ENCODE measurements at regions not wholly inside any gene's neighbourhood (a gene's known extent, or its start where the extent isn't known, plus 50 kb on each side); places are given as distances from the start of the nearest gene placed in this dataset.
"Not testable (repeated sequence)": the region's sequence is repeated elsewhere in the genome, so short reads cannot be mapped to it uniquely, and the experiment has no call there.

DNA sequence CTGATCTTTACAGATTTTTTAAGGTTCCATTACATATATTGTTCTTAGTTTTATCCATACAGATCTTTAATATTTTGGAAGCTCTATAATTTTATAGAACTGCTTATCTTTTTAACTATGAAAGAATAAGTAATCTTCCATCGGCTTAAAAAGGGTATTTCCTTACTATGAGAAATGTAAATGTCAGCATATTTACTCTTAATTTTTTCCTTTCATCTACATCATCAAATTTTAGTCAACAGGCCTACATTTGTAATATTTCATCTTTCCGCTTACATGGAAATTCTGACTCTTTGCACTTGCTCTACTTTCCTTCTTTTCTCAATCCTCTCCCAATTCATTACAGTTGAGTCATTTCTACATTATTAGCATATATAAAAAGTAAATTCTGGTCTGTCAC, 111.3 kb upstream of the GOLGA6L6 start:
- no peaks in the 10 kb centered on the region for H3K79me2 ChIP-seq (ENCODE audit: insufficient read depth, low read length)
- TF ChIP-seq, protein P1, sequence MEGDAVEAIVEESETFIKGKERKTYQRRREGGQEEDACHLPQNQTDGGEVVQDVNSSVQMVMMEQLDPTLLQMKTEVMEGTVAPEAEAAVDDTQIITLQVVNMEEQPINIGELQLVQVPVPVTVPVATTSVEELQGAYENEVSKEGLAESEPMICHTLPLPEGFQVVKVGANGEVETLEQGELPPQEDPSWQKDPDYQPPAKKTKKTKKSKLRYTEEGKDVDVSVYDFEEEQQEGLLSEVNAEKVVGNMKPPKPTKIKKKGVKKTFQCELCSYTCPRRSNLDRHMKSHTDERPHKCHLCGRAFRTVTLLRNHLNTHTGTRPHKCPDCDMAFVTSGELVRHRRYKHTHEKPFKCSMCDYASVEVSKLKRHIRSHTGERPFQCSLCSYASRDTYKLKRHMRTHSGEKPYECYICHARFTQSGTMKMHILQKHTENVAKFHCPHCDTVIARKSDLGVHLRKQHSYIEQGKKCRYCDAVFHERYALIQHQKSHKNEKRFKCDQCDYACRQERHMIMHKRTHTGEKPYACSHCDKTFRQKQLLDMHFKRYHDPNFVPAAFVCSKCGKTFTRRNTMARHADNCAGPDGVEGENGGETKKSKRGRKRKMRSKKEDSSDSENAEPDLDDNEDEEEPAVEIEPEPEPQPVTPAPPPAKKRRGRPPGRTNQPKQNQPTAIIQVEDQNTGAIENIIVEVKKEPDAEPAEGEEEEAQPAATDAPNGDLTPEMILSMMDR (IDR thresholded peaks at IDR 0.05): no peak
- no peak overlapping the region for H2AFZ ChIP-seq (ENCODE audit: insufficient read depth, low read depth, low read length, poor library complexity, severe bottlenecking)
- intact Hi-C loops (cut with micrococcal nuclease): no loop called here
- DNase-seq: no peak
- Mint-ChIP-seq H3K36me3 (no peaks in the 10 kb centered on the region), H3K4me1 (peaks cover 4% of the 10 kb centered on the region), H3K27me3 (ENCODE audit: low read depth in 3 of 3) (no peaks in the 10 kb centered on the region), H3K27ac (no peak overlapping the region), H3K9me3 (no peaks in the 10 kb centered on the region), H3K4me3 (no peak overlapping the region)
- no peak overlapping the region for H3K4me3 ChIP-seq (replicated peaks in 1 of 3; ENCODE audit: low read depth in 2 of 3, low read length in 3 of 3)
- no peaks in the 10 kb centered on the region for H3K36me3 ChIP-seq (replicated peaks in 1 of 2; ENCODE audit: control insufficient read depth in 1 of 2, insufficient read depth in 2 of 2, low read length in 2 of 2)
- H3K27me3 ChIP-seq (ENCODE audit: control insufficient read depth in 2 of 2, insufficient read depth in 2 of 2, low read length in 2 of 2): no peaks in the 10 kb centered on the region
- no peak overlapping the region for H3K27ac ChIP-seq (ENCODE audit: low read depth in 1 of 2, low read length in 2 of 2)
- WGBS (ENCODE audit: insufficient coverage): 100% methylated on average over 1 of the region's 2 CpGs
- peaks cover 5 to 13% of the 10 kb centered on the region in 2 donors for H3K4me1 ChIP-seq (ENCODE audit: control insufficient read depth in 1 of 2, insufficient read depth in 2 of 2, low read length in 2 of 2)
- H3K9me3 ChIP-seq (replicated peaks in 1 of 2; ENCODE audit: control insufficient read depth in 1 of 2, insufficient read depth in 1 of 2, low read length in 2 of 2): no peaks in the 10 kb centered on the region
- no peak overlapping the region for H3K4me2 ChIP-seq (replicated peaks; ENCODE audit: extremely low read depth, low read length, poor library complexity, severe bottlenecking)
- H3K9ac ChIP-seq (ENCODE audit: insufficient read depth, low read length, poor library complexity, severe bottlenecking): no peak overlapping the region
- H4K20me1 ChIP-seq (ENCODE audit: insufficient read depth, low read length): no peaks in the 10 kb centered on the region

DNA sequence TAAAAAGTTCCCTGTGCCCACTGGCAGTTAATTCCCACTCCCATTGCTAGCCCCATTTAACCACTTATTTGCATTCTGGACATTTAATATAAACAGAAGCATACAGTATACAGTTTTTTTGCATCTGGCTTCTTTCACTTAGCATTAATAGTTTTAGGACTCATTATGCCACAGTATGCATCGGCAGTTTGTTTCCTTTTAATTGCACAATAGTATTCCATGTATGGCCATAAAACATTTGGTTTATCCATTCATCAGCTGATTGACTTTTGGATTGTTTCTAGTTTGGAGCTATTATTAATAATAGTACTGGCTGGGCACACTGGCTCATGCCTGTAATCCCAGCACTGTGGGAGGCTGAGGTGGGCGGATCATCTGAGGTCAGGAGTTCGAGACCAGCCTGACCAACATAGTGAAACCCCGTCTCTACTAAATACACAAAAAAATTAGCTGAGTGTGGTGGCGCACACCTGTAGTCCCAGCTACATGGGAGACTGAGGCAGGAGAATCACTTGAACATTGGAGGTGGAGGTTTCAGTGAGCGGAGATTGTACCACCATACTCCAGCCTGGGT, 106.9 kb upstream of the GOLGA6L6 start:
- H3K4me2 ChIP-seq (replicated peaks; ENCODE audit: extremely low read depth, low read length, poor library complexity, severe bottlenecking); H3K4me1 Mint-ChIP-seq; H3K36me3 Mint-ChIP-seq; H3K4me3 ChIP-seq (replicated peaks in 1 of 3; ENCODE audit: low read depth in 2 of 3, low read length in 3 of 3); H3K27ac ChIP-seq (ENCODE audit: low read depth in 1 of 2, low read length in 2 of 2); DNase-seq; H3K27me3 ChIP-seq (ENCODE audit: control insufficient read depth in 2 of 2, insufficient read depth in 2 of 2, low read length in 2 of 2); H3K9me3 ChIP-seq (replicated peaks in 1 of 2; ENCODE audit: control insufficient read depth in 1 of 2, insufficient read depth in 1 of 2, low read length in 2 of 2); H3K4me3 Mint-ChIP-seq; H2AFZ ChIP-seq (ENCODE audit: insufficient read depth, low read depth, low read length, poor library complexity, severe bottlenecking); H3K79me2 ChIP-seq (ENCODE audit: insufficient read depth, low read length); intact Hi-C loops (cut with micrococcal nuclease); H4K20me1 ChIP-seq (ENCODE audit: insufficient read depth, low read length); H3K9me3 Mint-ChIP-seq; H3K9ac ChIP-seq (ENCODE audit: insufficient read depth, low read length, poor library complexity, severe bottlenecking); H3K27ac Mint-ChIP-seq; H3K36me3 ChIP-seq (replicated peaks in 1 of 2; ENCODE audit: control insufficient read depth in 1 of 2, insufficient read depth in 2 of 2, low read length in 2 of 2); H3K27me3 Mint-ChIP-seq (ENCODE audit: low read depth in 3 of 3): not testable (repeated sequence)
- WGBS (ENCODE audit: insufficient coverage): 91% methylated on average over 5 of the region's 6 CpGs
- peaks cover 15 to 28% of the 10 kb centered on the region in 2 donors for H3K4me1 ChIP-seq (ENCODE audit: control insufficient read depth in 1 of 2, insufficient read depth in 2 of 2, low read length in 2 of 2)
